GM21367 (cell line): ENCODE measurements at regions not wholly inside any gene's neighbourhood (a gene's known extent, or its start where the extent isn't known, plus 50 kb on each side); places are given as distances from the start of the nearest gene placed in this dataset.
"Not testable (repeated sequence)": the region's sequence is repeated elsewhere in the genome, so short reads cannot be mapped to it uniquely, and the experiment has no call there.

Experiments used
- ATAC-seq: cut with Tn5 transposase; IDR thresholded peaks from one replicate; pipeline ENCODE4 v1.9.1; 2021; ENCODE audit not compliant: unreplicated experiment

DNA sequence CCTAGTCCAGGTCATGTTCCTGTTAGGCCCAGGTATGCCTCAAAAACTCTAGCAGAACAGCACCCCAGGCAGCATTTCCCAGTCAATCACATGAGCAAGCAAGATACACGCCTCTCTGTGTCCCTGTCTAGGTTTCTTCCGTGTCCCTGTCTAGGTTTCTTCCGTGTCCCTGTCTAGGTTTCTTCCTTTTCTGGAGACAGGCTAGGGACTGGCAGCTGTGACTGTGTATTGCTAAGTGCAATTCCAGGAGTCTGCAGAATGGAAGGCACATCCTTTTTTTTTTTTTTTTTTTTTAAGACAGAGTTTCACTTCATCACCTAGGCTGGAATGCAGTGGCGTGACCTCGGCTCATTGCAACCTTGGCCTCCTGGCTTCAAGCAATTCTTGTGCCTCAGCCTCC lies 77.6 kb downstream of the SETD4 start:
- ATAC-seq = no peak

DNA sequence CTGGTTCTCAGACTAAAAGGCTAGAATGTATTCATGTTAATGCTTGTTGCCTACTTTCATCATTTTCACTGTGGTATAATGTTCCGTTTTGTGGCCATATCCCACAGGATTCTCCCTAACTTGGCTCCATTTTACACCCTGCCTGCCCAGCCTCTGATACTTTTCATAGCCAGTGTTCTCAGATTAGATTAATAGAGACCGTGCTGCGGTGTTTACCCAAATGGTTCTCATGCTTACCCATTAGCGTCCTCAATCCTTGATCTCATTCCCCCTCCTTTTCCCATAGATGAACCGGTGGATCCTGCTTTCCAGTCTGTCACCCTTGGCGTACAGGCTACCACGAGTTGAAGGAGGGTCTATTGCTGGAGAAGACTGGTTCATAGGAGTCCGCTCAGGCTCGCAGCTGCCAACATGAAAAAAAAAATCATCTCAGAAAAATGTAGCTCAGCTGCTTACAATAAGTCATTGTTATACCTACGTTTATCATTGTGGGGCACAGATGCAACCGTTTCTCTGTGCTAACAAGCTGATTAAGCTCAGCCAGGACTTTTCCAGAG lies 78.7 kb downstream of the SETD4 start:
- ATAC-seq = no peak

DNA sequence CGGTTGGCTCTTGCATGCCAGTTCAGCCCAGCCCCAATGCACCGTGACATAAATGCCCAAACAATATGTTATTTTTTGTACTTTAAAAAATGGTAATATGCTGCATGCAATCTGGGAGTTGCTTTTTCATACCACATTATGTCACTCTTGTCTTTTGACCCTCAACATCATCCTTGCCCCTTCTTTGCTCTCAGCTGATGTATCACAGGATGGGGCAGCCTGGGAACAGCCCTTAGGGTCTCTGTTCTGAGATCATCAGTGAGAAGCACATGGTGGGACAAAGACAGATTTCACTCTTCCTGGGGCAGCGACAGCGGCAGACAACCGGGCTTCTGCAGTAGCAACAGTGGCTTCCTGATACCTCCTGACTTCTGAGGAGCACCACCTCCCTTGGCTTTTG lies 79.5 kb downstream of the SETD4 start:
- ATAC-seq = no peak

DNA sequence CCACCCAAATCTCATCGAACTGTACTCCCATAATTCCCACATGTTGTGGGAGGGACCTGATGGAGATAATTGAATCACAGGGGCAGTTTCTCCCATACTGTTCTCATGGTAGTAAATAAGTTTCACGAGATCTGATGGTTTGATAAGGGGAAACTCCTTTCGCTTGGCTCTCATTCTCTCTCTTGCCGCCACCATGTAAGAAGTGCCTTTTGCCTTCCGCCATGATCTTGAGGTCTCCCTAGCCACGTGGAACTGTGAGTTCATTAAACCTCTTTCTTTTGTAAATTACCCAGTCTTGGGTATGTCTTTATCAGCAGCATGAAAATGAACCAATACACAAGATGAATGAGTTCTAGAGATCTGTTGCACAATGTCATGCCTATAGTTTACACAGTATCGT lies 82.5 kb downstream of the SETD4 start:
- not testable (repeated sequence) for ATAC-seq

DNA sequence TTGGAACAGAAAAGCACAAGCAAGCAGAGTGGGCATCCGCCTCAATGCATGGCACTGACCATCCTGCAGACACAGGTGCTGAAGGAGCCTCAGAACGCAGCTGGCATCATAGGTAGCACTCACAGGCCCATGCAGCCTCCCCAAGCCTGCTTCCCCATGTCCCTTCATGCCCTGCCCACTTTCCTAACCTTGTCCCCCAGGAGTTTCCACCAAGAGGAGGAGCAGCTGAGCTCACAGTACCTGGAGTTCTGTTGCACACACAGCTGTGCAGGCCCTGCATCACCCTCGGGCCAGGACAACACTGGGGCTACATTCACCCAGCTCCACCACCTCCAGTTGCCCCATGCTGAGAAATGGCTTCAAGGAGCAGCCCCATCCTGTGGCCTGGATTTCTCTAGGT lies 83.4 kb downstream of the SETD4 start:
- no peak for ATAC-seq

DNA sequence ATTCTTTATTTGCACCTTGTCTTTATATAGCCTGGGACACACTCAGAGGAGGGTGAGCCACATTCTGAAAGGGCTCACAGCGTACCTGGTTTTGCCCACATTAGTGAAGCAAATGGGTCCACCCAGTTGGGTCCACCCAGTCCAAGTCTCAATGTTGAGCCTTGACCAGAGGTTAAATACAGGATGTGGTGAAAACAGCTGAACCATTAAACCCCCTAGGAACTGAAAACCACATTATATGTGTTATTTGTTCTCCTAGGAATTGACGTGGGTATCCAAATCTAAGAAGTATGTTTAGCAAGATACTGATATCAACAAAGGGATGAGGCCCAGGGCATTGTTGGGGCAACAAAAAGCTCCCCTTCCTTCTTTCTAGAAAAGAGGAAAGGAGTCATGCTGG lies 83.8 kb downstream of the SETD4 start:
- no peak for ATAC-seq

DNA sequence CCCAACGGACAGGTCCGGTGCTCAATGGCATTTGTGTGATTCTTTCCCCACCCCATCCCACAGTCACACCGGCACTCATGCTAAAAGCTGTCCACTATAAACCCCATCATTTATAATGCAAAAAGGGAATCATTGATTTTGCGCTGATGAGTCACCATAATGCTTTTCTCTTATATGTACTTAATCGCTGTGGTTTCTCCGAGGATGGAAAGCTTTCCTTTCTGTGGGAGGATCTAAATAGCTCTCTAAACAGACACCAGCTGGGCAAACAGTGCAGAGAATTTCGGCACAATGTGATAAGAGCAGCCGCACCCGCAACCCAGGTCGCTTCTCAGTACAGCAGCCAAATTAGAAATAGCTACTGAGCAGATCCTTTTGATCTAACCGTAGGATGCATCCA lies 85.6 kb downstream of the SETD4 start:
- ATAC-seq = no peak

DNA sequence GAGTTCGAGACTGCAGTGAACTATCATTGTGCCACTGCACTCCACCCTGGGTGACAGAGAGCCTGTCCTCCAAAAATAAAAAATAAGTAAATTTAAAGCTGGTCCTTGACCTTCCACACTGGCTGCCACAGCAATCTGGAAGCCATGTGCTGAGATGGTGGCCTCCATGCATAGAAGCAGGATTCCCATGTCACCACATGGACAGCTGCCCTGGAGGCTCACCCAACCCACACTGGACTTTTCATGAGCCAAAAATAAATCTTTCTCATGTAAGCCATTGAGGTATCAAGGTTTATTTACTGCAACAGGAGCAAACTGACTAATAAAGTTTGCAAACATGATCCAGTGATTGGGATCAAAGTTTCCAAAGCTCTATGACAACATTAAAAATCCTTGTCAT lies 88.5 kb downstream of the SETD4 start:
- no peak for ATAC-seq

DNA sequence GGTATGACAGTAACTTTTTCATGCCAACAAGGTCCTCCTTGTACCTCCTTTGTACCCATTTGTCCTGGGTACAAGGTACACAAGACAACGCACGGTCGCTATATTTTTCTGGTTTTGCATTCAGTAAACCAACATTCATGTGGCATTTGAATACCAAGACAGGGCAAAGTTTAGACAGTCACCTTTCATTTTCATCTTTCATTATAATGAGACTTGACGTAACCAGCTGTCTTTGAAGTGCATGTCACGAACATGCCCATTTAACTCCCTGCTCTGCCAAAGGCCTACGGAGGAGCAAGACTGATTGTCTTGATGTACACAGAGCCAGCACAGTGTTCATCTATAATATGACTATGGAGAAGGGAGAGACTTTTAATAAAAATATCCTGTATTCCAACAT lies 91.0 kb downstream of the SETD4 start:
- no peak for ATAC-seq

DNA sequence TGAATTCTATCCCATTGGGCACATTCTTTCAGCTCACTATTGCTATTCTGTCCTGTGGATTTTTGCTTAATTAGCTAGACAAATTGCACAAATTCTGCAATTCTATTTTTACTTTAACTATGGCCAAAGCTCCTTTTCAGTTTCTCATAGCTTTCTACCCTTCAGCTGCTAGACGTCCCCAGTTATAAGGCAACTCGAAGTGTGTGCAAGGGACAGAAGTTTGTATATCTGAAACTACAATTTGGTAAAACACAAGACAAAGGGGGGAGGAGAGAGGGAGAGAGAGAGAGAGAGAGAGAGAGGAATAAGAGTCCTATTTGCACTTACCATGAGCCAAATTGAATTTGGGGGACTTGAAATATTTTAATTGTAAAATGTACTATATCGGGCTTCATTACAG lies 91.8 kb downstream of the SETD4 start:
- no peak for ATAC-seq

DNA sequence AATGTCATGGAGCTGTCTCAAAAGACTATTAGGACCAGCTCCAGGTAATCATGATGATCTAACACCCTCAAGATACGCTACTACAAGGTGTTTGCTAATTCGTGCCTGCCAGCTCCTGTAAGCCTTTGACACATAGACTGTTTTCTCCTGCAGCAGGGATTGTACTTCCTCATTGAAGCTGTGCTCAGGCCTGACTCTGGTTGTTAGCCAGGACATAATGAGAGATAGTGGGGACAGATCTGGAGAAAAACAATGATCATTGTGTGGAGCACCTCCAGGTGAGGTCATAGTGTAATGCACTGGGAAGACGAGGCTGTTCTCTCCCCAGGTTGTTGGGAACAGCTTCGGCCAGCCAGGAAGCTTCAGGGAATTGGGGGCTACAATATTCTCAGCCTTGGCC lies 94.6 kb downstream of the SETD4 start:
- ATAC-seq = no peak

DNA sequence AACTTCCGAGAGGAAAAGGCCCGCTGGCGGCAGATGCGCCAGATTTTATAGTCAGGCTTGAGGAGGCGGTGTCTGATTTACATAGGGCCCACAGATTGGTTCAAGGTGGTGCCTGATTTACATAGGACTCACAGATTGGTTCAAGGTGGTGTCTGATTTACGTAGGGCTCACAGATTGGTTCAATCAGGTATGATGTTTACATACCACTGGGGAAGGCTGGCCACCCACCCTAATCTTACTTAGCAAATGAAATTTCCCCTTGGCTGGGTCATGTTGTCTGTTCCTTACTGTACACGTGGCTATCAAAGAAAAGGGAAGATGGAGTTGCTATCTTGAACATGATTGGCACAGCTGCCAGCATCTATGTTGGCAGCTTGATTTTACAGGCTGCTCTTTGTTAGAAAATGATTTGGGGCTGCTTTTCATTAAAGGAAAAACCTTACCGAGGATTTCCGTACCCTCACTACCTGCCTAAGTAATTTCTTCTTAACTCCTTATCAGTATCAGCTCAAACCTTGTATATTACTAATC lies 96.3 kb downstream of the SETD4 start:
- no peak for ATAC-seq

DNA sequence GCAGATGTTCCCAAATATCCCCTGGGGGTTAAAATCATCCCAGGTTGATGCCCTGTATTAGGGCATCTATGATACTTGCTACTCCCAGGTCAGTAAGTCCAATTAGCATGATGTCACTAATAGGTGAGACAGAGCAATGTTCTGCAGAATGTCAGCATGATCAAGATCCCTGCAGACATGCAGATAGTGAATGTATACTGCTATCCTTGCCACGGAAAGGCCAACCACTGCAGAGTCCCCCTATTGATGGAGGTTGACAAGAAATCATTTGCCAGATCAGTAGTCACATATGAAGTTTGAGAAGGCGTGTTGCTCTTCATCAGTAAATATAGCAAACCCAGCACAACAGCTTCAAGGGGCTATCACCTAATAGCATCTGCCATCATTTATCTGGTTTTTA lies 97.4 kb downstream of the SETD4 start:
- ATAC-seq = no peak

DNA sequence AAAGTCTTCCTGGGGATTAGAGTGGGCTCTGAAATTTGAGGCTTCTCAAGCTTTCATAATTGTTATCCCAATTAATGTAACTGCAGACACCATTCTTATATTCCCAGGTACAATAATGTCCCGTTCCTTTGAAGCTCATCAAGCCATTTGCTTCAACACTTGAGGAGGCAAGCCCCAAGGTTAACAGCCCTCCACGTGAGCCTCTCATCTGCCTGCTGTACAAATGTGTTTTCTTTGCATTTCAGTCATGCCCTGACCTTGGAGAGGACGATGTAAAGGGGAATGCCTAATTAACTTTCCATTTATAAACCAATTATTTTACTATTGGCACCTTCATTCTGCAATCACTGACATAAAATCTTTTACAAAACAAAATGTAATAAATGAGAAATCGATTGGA lies 106.3 kb downstream of the SETD4 start:
- no peak for ATAC-seq

DNA sequence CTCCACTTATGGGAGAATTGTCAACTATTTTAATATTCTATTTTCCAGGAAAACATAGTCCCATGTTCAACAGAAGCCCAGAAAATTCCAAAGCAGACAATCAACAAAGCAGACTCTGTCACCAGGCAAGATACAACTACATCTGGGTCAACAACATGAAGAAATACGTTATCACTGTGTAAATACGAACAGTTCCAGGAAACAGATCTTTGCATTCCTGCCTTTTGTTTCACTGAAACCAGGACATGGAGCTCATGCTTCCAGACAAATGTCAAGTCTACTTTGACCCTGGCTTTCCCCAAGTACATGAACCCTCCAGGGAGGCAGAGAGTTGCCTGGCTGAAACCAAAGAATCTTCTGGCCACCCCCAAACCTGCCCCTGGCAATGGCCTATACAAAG lies 106.7 kb downstream of the SETD4 start:
- no peak for ATAC-seq

DNA sequence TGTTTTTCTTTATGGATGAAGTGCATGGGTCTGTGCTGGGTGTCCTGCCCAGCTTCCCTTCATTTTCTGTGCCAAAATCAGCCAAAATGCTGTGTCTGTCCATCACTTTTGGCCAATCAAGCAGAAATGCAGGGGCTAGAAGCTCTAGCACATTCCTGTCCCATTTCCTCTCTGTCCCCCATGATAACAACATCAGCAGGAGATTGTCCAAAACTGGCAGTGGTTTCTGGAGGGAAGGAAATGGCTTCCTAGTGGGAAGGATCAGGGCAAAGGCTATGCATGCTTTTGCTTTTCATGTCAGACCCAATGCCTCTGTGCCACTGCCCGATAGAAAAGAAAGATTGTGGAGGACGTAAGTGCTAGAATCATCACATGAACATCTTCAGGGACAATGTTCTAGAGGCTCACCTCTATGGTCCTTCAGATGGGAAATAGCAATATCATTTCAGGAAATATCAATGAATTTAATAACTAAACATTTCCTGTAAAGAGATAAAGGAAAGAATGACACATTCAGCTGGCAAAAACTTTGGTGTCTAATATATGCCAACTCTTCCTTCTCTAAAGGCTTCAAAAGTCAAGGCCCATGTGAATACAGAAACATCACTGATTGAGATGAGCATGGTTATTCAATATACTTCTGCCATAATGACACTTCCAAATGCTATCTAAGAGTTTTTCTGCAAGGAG lies 107.5 kb downstream of the SETD4 start:
- ATAC-seq = no peak

DNA sequence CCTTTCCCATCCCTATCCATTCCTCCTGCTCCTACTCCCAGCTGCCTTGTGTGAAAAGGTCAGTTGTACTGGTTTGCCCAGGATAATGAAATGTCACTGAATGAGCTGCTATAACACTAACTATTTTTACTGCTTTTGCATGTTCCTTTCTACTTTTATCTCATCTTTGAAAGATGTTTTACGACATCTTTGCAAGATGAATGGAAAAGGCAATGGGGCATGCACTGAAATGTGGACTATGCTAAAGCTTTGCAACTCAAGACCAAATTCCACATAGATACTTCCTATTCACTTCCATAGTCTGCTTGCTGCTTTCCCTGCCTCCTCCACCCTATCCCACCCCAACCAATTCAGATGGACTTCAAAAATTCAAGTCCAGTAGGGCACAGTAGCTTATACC lies 111.3 kb downstream of the SETD4 start:
- ATAC-seq = no peak

DNA sequence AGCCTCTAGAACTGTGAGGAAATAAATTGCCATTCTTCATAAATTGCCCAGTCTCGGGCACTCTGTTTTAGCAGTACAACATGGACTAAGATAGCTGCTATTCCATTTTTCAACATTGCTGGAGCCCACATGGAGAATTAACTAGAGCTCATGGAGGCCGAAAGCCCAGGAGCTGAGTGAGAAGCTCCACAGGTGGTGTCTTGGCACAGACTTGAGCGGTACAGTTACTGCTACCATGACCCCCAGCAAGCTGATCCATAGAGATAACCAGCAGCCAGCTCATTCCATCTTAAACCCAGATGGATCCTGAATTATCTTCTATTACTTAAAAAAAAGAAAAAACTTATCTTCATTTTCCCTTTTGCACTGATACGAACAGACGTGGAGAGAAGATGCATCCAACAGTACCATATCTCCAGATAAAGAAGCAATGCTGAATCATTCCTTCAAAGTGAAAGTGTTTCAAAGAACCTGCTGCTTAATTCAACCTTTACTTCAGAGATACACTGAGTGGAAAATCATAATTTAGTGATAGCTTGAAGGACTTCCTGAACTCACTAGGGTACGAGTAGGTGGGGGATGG lies 115.1 kb downstream of the SETD4 start:
- ATAC-seq = no peak

DNA sequence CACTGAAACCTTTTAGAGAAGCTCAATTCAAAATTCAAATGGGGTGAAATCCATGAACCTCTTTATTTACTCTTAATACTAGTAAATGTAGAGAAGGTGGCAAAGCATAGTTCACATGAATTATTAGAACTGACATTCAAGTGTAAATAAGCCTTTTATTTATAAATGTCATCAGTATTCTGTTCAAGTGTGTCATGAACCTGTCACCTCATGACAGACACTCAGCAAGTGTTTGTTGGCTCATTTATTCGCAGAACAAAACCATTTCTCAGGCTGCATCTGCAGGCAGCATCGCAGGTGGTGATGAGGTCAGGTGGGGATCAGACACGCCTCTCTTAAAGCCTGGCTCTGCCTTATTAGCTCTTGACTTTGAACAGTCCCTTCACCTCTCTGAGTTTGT lies 116.6 kb downstream of the SETD4 start:
- no peak for ATAC-seq

DNA sequence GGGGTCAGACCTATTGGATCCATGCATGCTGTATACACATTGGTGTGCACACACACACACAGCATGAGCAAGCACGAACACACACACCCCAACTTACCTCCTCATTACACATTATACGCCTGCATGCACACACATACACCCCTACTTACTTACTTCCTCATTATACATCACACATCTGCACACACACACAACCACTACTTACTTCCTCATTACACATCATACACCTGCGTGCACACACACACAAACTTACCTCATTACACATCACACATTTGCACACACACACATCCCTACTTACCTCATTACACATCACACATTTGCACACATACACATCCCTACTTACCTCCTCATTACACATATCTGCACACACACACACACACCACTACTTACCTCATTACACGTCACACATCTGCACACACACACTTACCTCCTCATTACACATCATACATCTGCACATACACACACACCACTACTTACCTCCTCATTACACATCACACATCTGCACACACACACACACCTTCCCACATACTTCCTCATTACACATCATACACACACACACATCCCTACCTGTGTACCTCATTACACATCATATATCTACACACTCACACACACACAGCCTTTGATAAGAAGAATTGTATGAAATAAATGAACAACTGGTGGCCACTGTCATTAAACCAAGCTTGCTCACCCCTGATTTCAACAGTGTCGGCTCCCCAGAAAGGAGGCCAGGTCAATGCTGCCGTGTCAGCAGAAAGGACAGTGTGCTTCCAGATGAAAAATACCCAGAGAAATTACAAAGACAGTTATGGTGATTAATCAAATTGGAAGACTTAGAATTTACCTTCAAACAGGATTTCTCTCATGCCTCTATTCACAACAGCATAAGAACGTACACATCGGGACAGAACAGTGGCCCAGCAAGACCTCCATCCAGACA lies 117.8 kb downstream of the SETD4 start:
- ATAC-seq = no peak

DNA sequence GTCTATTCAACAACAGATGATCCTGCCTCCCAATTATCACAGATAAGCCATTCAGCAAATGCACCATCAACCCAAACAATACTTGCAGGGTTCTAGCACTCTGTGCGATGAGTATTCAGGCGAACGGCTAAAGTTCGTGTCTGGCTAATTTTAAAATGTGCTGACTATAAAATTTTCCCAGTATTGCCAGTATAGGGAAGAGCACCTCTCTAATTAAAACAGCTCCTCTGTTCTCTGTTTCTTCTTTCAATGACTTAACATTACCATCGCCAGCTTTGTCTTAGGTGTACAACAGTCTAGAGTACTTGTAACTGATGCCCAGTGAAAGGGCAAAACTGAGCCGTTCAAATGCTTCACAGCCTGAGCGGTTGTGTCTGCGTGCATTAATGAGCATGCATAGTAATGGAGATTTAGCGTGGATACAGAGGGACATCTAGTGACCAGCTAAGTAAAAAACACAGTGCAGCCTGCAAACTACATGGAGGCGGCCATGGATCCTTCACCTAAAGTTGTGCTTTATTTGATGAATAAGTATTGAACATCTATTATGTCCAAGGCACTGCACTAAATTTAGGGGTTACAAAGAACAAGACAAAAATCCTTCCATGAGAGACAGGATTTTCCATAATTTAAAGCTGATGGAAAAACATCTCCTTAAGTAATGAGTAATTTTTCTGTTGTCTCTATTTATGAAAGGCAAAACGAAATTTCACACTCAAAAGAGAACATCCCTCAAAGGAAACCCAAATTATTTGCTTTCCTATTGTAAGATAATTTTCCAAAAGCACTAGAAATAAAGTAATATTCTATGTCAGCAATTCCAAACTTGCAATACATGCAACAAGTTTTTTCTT lies 120.0 kb downstream of the SETD4 start:
- no peak for ATAC-seq
